OCI-LY1 (cell line): ENCODE measurements at regions not wholly inside any gene's neighbourhood (a gene's known extent, or its start where the extent isn't known, plus 50 kb on each side); places are given as distances from the start of the nearest gene placed in this dataset.
"Not testable (repeated sequence)": the region's sequence is repeated elsewhere in the genome, so short reads cannot be mapped to it uniquely, and the experiment has no call there.

Experiments used
- H2AFZ ChIP-seq: fragments of 200-600 bp; sonication (generic), shearing (Covaris generic); 2 replicates; pipeline ENCODE4 v1.6.0; 2014; ENCODE audit warnings: antibody characterized with exemption, mild to moderate bottlenecking, low read length
- H3F3A ChIP-seq: fragments of 200-600 bp; sonication (generic), shearing (Covaris generic); 2 replicates; pipeline ENCODE4 v1.6.0; 2014; ENCODE audit warnings: mild to moderate bottlenecking, antibody characterized with exemption, low read length, moderate library complexity; ENCODE audit not compliant: insufficient read depth
- H3K27ac ChIP-seq: fragments of 200-600 bp; sonication (generic); 2 replicates; pipeline ENCODE4 v1.5.1; 2014; ENCODE audit warnings: low read length, mixed run types, mild to moderate bottlenecking, low read depth; ENCODE audit not compliant: poor library complexity, severe bottlenecking
- H3K27me3 ChIP-seq: fragments of 200-600 bp; sonication (generic); 2 replicates; pipeline ENCODE4 v1.6.0; 2014; ENCODE audit warnings: antibody characterized with exemption, mild to moderate bottlenecking, low read length, moderate library complexity; ENCODE audit not compliant: insufficient read depth
- H3K36me3 ChIP-seq: fragments of 200-600 bp; sonication (generic); 2 replicates; pipeline ENCODE4 v1.6.1; 2014; ENCODE audit warnings: mild to moderate bottlenecking, antibody characterized with exemption, low read length, moderate library complexity, mixed read lengths; ENCODE audit not compliant: insufficient read depth
- H3K4me1 ChIP-seq: fragments of 200-600 bp; sonication (generic); 2 replicates; pipeline ENCODE4 v1.5.1; 2014; ENCODE audit warnings: mild to moderate bottlenecking, low read length, moderate library complexity; ENCODE audit not compliant: insufficient read depth, severe bottlenecking
- H3K4me2 ChIP-seq: fragments of 200-600 bp; sonication (generic), shearing (Covaris generic); 2 replicates; pipeline ENCODE4 v1.6.1; 2014; ENCODE audit warnings: low read length
- H3K4me3 ChIP-seq: fragments of 200-600 bp; sonication (generic); 2 replicates; pipeline ENCODE4 v1.5.1; 2014; ENCODE audit warnings: low read length, low read depth, mild to moderate bottlenecking, mixed read lengths; ENCODE audit not compliant: poor library complexity, severe bottlenecking
- H3K79me2 ChIP-seq: fragments of 200-600 bp; shearing (Covaris generic); 2 replicates; pipeline ENCODE4 v1.6.1; 2016; ENCODE audit warnings: mixed run types, low read length, mixed read lengths; ENCODE audit not compliant: insufficient read depth
- H3K9ac ChIP-seq: fragments of 200-600 bp; sonication (generic), shearing (Covaris generic); 2 replicates; pipeline ENCODE4 v1.6.1; 2014; ENCODE audit warnings: mild to moderate bottlenecking, low read length, mixed read lengths
- H3K9me2 ChIP-seq: fragments of 200-600 bp; sonication (generic), shearing (Covaris generic); 2 replicates; pipeline ENCODE4 v1.6.1; 2014; ENCODE audit warnings: low read depth, mild to moderate bottlenecking, low read length, mixed read lengths
- H3K9me3 ChIP-seq: fragments of 200-600 bp; shearing (Covaris generic); 2 replicates; pipeline ENCODE4 v1.6.1; 2014; ENCODE audit warnings: low read length, mixed read lengths
- H4K20me1 ChIP-seq: fragments of 200-600 bp; sonication (generic), shearing (Covaris generic); 2 replicates; pipeline ENCODE4 v1.6.0; 2016; ENCODE audit warnings: mild to moderate bottlenecking, low read length; ENCODE audit not compliant: insufficient read depth
- EZH2 ChIP-seq: fragments of 200-600 bp; sonication (generic), shearing (Covaris generic); IDR thresholded peaks from 2 replicates; pipeline ENCODE4 v1.8.0; 2017; ENCODE audit warnings: borderline replicate concordance, mixed run types, mild to moderate bottlenecking, antibody characterized with exemption, low read length, moderate library complexity, mixed read lengths
- TF ChIP-seq, protein P1 (sequence below): fragments of 200-600 bp; sonication (generic), shearing (Covaris generic); IDR thresholded peaks from 2 replicates; pipeline ENCODE4 v1.5.1; 2017; ENCODE audit warnings: mild to moderate bottlenecking, antibody characterized with exemption, low read length, moderate library complexity, mixed read lengths

DNA sequence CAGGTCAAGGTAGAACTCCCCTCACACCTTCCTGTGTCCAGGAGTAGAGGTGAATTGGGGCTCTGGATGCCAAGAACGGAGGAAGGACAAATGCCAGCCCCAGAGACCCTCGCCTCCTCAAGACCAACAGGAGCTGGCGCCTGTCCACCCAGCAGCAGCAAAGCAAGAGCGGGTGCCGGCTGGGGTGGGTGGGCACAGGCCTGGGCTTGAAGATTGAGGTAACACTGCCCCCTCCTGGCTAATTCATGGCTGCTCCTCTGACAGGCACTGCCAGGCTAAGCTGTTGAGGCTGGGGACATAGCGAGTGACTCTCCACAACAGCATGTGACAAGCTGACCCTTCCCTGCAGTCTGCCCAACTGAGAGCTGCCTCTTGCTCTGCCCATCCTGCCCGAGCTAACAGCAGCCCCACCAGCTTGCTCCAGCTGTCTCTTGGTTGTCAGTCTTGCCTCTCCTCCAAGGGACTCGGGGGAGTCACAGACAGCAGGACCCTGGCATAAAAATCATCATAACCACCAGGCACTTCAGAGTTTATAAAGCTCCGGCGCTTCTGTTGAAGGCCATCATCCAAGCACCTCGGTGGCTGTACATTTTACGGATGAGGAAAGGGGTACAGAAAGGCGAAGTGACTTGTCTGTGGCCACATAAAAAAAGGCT, 202.3 kb downstream of the TBC1D2B start:
- not testable (repeated sequence) for H2AFZ ChIP-seq, H3K27ac ChIP-seq, H3K4me3 ChIP-seq, H3K27me3 ChIP-seq, H3K9me2 ChIP-seq, H3K36me3 ChIP-seq, H3K79me2 ChIP-seq, H3K9me3 ChIP-seq, H3K4me1 ChIP-seq, H3F3A ChIP-seq, H4K20me1 ChIP-seq, H3K4me2 ChIP-seq, H3K9ac ChIP-seq
- TF ChIP-seq, protein P1, sequence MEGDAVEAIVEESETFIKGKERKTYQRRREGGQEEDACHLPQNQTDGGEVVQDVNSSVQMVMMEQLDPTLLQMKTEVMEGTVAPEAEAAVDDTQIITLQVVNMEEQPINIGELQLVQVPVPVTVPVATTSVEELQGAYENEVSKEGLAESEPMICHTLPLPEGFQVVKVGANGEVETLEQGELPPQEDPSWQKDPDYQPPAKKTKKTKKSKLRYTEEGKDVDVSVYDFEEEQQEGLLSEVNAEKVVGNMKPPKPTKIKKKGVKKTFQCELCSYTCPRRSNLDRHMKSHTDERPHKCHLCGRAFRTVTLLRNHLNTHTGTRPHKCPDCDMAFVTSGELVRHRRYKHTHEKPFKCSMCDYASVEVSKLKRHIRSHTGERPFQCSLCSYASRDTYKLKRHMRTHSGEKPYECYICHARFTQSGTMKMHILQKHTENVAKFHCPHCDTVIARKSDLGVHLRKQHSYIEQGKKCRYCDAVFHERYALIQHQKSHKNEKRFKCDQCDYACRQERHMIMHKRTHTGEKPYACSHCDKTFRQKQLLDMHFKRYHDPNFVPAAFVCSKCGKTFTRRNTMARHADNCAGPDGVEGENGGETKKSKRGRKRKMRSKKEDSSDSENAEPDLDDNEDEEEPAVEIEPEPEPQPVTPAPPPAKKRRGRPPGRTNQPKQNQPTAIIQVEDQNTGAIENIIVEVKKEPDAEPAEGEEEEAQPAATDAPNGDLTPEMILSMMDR: peak; percentile 55

DNA sequence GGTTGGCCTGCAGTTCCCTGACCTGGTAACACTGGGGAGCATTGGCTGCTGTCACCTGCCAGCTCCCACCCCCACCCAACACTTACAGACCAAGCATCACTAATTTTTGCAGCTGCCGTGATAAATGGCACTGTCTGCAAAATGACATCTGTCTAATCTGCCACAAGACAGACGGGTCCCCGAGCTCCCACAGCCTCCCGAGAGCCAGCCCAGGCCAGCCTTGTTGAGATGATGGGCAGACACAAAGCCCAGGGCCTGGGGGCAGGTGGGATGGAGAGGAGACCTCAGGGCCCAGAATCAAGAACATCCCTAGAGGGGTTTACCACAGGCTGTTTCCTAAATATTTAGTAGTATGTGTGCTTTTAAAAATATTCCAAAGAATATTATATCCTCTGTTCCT, 203.4 kb downstream of the TBC1D2B start:
- no peaks in the 10 kb centered on the region for H3K4me1 ChIP-seq
- H3K79me2 ChIP-seq: no peaks in the 10 kb centered on the region
- no peak overlapping the region for H3K4me2 ChIP-seq
- H3K9me3 ChIP-seq: no peaks in the 10 kb centered on the region
- no peak overlapping the region for H3K27ac ChIP-seq
- H3F3A ChIP-seq: no peaks in the 10 kb centered on the region
- H3K9me2 ChIP-seq: no peaks in the 10 kb centered on the region
- TF ChIP-seq, protein P1: no peak
- TF ChIP-seq EZH2: no peak
- no peak overlapping the region for H2AFZ ChIP-seq
- H3K36me3 ChIP-seq: no peaks in the 10 kb centered on the region
- no peaks in the 10 kb centered on the region for H4K20me1 ChIP-seq
- no peak overlapping the region for H3K9ac ChIP-seq
- no peak overlapping the region for H3K4me3 ChIP-seq
- no peaks in the 10 kb centered on the region for H3K27me3 ChIP-seq

DNA sequence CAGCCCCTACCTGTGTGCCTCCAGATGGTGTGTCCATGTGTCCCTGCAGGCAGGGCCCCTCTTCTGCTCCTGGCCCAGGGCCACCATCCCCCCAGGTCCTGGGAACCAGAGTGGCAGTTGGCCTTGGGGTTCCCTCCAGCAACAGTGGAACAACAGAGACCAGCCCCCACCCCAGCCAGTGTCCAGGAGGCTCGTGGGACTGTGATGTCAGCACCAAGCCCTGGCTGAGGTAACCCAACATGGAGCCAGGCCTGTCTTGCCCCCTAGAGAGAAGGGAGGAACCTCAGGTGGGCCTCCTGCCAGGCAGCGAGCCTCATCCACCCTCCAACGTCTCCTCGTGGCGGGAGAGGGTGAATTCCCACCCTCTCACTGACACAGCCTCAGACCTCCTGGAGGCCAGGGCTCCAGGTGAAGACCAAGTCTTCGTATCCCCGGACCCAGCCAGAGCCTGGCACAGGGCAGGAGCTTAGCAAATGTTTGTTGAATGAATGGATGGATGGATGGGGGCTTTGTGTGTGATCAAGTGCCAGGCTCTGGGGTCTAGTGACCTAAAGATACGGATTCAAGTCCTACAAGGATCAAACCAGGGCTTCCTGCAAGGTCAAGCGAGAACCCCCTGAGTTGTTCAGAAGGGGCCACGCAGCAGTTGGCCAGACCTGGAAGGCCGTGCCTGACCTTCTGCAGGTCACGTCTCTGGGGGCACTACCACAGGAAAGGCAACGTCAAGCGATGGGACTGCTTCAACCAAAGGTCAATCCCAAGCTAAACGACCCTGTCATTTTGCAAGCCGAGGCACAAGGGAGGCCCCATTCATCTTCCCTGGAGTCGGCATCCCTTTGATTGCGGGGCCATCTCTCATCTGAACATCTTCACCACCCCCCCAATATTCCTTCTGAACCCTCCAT, 204.7 kb downstream of the TBC1D2B start:
- not testable (repeated sequence) for H3K27me3 ChIP-seq, H4K20me1 ChIP-seq

More for the DNA sequence above, 204.7 kb downstream of the TBC1D2B start:
- H3K36me3 ChIP-seq, H3K9me3 ChIP-seq, H3K4me2 ChIP-seq, H3K79me2 ChIP-seq, H3K4me3 ChIP-seq, H3F3A ChIP-seq, H3K27ac ChIP-seq, H3K9ac ChIP-seq, H3K4me1 ChIP-seq, H2AFZ ChIP-seq, H3K9me2 ChIP-seq: not testable (repeated sequence)
